ENCODE measurements at regions not wholly inside any gene's neighbourhood (a gene's known extent, or its start where the extent isn't known, plus 50 kb on each side); places are given as distances from the start of the nearest gene placed in this dataset.

DNA sequence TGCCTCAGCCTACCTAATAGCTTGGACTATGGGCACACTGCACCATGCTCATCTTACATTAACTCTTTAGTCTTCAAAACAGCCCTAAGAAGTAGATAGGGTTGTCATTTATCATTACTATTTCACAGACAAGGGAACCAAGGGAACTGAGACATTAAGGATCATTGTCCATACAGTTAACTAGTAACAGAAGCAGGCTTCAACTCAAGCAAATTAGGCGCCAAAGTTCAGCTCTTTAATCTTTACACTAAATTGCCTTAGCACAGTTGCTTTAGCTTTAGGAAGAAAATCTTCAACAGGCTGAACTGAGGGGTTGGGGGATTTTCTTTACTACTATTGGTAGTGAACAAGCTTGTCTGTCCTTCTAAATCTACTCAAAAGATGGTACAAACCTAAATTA is 68.8 kb upstream of the CAND1 start:
- DNase-seq: no peak
- intact Hi-C loops (cut with DNase I): no loop called here

DNA sequence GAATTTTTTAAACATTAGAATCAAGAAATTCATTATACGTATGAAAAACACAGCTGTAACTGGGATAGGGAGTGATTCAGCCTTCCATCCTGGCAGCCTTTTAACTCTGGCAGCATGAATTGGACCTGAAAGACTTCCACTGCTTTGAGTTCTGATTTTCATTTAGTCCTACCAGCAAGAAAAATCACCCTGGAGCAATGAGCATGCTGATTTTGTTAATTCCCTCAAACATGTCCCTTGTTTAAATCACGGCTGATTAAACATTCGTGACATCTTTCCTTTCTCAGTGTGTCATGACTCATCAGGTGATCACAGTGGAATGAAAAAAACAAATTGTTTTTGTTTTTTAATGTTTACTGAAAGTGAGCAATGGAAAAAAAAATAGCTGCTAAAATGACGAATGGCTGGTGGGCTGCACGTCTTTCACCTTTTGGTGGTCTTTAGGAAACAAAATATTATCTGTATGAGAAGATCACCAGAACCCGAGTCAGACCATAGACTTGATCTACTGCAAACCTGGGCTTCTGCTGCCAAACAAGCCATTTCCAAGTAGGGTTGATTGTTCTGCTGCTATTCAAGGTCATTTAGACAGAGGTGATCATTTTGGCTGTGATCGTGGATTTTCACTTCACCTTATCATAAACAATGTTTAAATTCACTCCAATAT is 67.0 kb upstream of the CAND1 start:
- DNase-seq: no peak
- intact Hi-C loops (cut with DNase I): no loop called here

DNA sequence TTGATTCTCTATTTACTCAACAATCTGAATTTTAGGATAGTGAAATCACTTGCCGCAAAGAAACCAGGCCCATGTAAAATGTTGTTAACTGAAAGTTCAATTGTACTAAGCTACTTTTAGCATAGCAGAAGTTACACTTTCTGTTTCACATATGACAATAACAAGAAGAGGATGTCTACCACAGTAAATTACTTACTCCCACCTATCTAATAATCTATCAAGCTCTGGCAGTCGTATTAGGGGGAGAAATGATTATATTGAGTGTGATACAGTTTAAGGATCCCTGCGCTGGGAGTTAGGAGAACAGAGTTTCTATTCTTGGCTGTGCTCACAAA is 66.5 kb upstream of the CAND1 start:
- no peak for DNase-seq
- intact Hi-C loops (cut with DNase I): no loop called here

GRCh38 chr12:67208281-67209067 is 60.7 kb upstream of the CAND1 start:
- intact Hi-C loops (cut with DNase I): no loop called here
- DNase-seq: no peak

- no peak for DNase-seq
- intact Hi-C loops (cut with DNase I): no loop called here
Observed at GRCh38 chr12:67211029-67211428, 58.1 kb upstream of the CAND1 start.

- DNase-seq: no peak
- intact Hi-C loops (cut with DNase I): no loop called here
Observed at GRCh38 chr12:67211494-67211893, 57.7 kb upstream of the CAND1 start.

DNA sequence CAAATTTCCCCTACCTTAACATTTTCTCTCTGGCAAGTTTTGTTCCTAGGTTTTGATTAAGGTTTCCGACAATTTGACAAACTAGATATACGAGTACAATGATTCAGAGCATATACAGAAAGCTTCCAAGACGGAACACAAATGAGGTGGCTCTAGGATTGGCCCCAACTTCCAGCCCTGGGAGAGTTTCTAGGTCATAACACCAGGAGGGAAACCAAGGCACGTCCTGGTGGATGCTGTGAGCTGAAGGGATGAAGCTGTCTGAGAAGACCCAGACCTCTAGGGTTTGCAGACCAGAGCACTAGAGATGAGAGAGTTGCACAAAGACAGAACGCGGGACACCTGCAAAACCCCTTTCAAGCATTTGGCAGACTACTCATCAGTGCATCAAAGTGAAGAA is 51.5 kb upstream of the CAND1 start:
- DNase-seq: no peak
- intact Hi-C loops (cut with DNase I): no loop called here

Measured in posterior cingulate gyrus (tissue), 11 donors.